ENCODE measurements at regions not wholly inside any gene's neighbourhood (a gene's known extent, or its start where the extent isn't known, plus 50 kb on each side); places are given as distances from the start of the nearest gene placed in this dataset.

GRCh38 chr17:77815127-77815905, 143.2 kb upstream of the TNRC6C start:
- H3K27me3 ChIP-seq: no peaks in the 10 kb centered on the region
- no peaks in the 10 kb centered on the region for H3K36me3 ChIP-seq
- TF ChIP-seq, protein P1, sequence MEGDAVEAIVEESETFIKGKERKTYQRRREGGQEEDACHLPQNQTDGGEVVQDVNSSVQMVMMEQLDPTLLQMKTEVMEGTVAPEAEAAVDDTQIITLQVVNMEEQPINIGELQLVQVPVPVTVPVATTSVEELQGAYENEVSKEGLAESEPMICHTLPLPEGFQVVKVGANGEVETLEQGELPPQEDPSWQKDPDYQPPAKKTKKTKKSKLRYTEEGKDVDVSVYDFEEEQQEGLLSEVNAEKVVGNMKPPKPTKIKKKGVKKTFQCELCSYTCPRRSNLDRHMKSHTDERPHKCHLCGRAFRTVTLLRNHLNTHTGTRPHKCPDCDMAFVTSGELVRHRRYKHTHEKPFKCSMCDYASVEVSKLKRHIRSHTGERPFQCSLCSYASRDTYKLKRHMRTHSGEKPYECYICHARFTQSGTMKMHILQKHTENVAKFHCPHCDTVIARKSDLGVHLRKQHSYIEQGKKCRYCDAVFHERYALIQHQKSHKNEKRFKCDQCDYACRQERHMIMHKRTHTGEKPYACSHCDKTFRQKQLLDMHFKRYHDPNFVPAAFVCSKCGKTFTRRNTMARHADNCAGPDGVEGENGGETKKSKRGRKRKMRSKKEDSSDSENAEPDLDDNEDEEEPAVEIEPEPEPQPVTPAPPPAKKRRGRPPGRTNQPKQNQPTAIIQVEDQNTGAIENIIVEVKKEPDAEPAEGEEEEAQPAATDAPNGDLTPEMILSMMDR (IDR thresholded peaks at IDR 0.05): no peak
- no peak overlapping the region for H3K4me3 ChIP-seq (ENCODE audit: low read depth in 1 of 2, low read length in 1 of 2)
- no peaks in the 10 kb centered on the region for H3K4me1 ChIP-seq (ENCODE audit: control insufficient read depth in 1 of 2, insufficient read depth in 1 of 2, low read depth in 1 of 2, low read length in 1 of 2)
- H3K27ac ChIP-seq: no peak overlapping the region
- no peaks in the 10 kb centered on the region for H3K9me3 ChIP-seq

DNA sequence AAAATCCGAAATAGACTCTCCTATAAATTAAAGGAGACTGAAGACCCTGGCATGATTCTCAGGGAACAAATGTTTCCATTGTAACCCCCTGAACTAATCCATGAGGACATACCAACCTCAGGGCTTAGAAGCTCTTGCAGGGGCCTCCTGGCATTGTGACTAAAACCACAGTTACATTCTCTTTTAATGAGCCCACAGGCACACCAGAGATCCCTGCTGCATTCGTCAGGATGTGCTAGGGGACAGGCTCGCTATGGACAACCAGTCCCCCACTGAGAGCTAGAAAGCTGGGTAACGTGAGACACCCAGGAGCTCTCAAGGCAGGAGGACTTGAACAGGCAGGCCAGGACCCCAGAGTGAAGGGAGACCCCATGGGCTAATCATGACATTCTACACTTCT, 140.6 kb upstream of the TNRC6C start:
- Histone ChIP-seq H3K9me3 (no peaks in the 10 kb centered on the region), H3K4me3 (ENCODE audit: low read depth in 1 of 2, low read length in 1 of 2) (no peak overlapping the region), H3K4me1 (ENCODE audit: control insufficient read depth in 1 of 2, insufficient read depth in 1 of 2, low read depth in 1 of 2, low read length in 1 of 2) (no peaks in the 10 kb centered on the region), H3K36me3 (no peaks in the 10 kb centered on the region), H3K27me3 (peaks cover 11% of the 10 kb centered on the region), H3K27ac (no peak overlapping the region)
- TF ChIP-seq, protein P1 (IDR thresholded peaks at IDR 0.05): no peak

DNA sequence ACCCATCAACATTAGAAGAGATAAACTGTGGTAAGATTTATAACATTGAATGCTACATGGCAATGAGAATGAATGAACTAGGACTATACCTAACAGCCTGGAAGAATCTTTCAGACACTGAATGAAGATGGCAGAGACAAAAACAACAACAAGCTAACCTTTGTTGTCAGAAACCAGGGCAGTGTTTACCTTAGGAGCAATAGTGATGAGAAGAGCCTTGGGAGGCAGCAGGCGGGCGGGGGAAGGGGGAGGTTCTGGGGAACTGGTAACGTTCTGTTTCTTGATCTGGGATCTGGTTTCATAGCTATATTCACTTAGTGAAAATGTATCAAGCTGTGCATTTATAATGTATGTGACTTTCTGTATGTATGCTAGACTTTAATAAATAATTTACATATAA, 139.0 kb upstream of the TNRC6C start:
- TF ChIP-seq, protein P1 (IDR thresholded peaks at IDR 0.05): no peak

DNA sequence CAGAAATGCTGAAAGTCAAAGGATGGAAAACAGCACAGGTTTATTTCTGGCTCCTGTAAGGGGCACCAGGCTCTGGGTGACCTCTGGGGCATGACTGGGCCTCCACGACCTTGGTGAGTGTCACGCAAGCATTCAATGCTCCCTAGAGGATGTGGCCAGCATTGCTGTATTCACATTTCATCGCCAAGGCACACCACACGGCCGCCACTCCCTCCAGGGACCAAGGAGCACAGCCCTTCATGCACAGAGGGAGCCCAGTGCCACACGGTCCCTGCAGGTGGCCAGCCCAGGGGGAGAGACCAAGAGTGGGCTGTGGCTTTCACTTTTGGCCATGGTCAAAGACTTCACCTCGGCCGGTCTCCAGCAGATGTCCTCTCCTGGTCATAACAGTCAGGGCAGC, 137.4 kb upstream of the TNRC6C start:
- Histone ChIP-seq H3K4me3 (ENCODE audit: low read depth in 1 of 2, low read length in 1 of 2) (no peak overlapping the region), H3K9me3 (no peaks in the 10 kb centered on the region), H3K4me1 (ENCODE audit: control insufficient read depth in 1 of 2, insufficient read depth in 1 of 2, low read depth in 1 of 2, low read length in 1 of 2) (no peaks in the 10 kb centered on the region), H3K27me3 (peaks cover 11% of the 10 kb centered on the region), H3K36me3 (no peaks in the 10 kb centered on the region), H3K27ac (no peak overlapping the region)
- TF ChIP-seq, protein P1 (IDR thresholded peaks at IDR 0.05): no peak

More for the DNA sequence above, 139.0 kb upstream of the TNRC6C start:
- no peaks in the 10 kb centered on the region for H3K36me3 ChIP-seq
- H3K4me3 ChIP-seq (ENCODE audit: low read depth in 1 of 2, low read length in 1 of 2): no peak overlapping the region
- peaks cover 11% of the 10 kb centered on the region for H3K27me3 ChIP-seq
- no peaks in the 10 kb centered on the region for H3K4me1 ChIP-seq (ENCODE audit: control insufficient read depth in 1 of 2, insufficient read depth in 1 of 2, low read depth in 1 of 2, low read length in 1 of 2)
- no peaks in the 10 kb centered on the region for H3K9me3 ChIP-seq
- H3K27ac ChIP-seq: no peak overlapping the region

DNA sequence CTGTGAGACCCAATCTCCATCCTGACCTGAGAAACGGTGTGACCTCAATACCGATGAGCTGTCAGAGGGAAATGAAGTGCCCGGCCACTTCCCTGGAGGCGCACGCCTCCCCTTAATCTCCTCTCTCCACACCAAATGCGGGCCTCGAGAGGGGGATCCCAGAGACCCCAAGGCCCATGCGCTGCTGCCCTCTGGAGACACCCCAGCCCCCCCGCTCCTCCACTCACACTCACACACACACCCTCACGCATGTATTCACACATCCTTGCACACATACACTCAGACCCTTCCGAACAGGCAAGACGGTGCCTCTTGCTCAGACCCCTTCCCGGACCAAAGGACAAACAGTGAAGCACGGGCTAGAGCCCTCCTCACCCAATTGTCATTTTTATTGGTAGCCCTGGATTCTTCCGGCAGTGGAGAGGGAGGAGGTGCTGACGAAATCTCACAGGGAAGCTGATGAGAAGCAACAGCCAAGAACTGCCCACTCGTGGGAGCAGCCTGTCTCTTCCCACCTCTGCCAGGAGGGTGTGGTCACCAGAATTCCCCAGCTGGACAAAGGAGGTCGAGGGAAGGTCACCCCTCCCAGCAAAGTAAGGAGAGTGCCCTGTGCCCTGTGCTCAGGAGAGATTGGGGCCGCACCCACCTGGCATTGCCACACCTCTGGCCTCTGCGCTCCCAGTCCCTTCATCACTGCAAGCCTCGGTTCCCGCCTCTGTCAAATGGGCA, 136.0 kb upstream of the TNRC6C start:
- H3K27me3 ChIP-seq: peaks cover 11% of the 10 kb centered on the region

More for the DNA sequence above, 136.0 kb upstream of the TNRC6C start:
- Histone ChIP-seq H3K27ac (no peak overlapping the region), H3K9me3 (no peaks in the 10 kb centered on the region), H3K36me3 (no peaks in the 10 kb centered on the region), H3K4me1 (ENCODE audit: control insufficient read depth in 1 of 2, insufficient read depth in 1 of 2, low read depth in 1 of 2, low read length in 1 of 2) (no peaks in the 10 kb centered on the region), H3K4me3 (ENCODE audit: low read depth in 1 of 2, low read length in 1 of 2) (no peak overlapping the region)
- TF ChIP-seq, protein P1 (IDR thresholded peaks at IDR 0.05): no peak

Data from neutrophil (primary cell).